NB4 (cell line): ENCODE measurements at regions not wholly inside any gene's neighbourhood (a gene's known extent, or its start where the extent isn't known, plus 50 kb on each side); places are given as distances from the start of the nearest gene placed in this dataset.

Experiments used
- DNase-seq: peaks from one replicate; pipeline ENCODE4 v3.0.0; 2010; ENCODE audit warnings: low read depth
- H3K4me3 ChIP-seq: one replicate; pipeline ENCODE4 v1.5.1; 2011; ENCODE audit warnings: mild to moderate bottlenecking, low read depth, low read length, moderate library complexity
- MYC ChIP-seq: IDR thresholded peaks from 2 replicates; pipeline ENCODE4 v1.6.1; 2011; ENCODE audit warnings: low read depth, low read length
- POLR2A ChIP-seq: IDR thresholded peaks from 2 replicates; pipeline ENCODE4 v1.6.1; 2011; ENCODE audit warnings: mild to moderate bottlenecking; ENCODE audit not compliant: insufficient read length; ENCODE audit errors: extremely low read depth
- TF ChIP-seq, protein P1 (sequence below): IDR thresholded peaks from one replicate; pipeline ENCODE4 v1.5.1; 2012; ENCODE audit warnings: low read depth, low read length
- TF ChIP-seq, protein P2 (sequence below): IDR thresholded peaks from 2 replicates; pipeline ENCODE4 v1.6.1; 2011; ENCODE audit warnings: low read depth, low read length

DNA sequence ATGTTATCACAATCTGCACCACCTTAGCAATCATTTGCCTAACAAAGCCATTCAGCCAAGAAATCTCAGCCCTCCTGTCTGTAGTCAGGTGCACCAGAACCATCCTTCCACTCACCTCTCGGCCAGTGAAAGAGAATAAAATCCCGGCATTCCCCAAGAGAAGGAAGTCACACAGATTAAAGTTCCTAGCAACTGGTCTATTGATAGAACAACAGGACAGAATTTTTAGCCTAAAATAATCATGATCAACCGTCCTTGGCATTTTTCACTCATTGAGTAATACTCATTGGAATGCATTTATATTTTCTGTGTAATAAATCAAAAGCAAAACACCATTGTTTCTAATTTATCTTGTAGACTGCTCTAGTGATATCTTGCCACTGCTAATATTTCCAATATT, 85.7 kb upstream of the CDH4 start:
- no peak for TF ChIP-seq POLR2A
- no peak for TF ChIP-seq MYC
- TF ChIP-seq, protein P1, sequence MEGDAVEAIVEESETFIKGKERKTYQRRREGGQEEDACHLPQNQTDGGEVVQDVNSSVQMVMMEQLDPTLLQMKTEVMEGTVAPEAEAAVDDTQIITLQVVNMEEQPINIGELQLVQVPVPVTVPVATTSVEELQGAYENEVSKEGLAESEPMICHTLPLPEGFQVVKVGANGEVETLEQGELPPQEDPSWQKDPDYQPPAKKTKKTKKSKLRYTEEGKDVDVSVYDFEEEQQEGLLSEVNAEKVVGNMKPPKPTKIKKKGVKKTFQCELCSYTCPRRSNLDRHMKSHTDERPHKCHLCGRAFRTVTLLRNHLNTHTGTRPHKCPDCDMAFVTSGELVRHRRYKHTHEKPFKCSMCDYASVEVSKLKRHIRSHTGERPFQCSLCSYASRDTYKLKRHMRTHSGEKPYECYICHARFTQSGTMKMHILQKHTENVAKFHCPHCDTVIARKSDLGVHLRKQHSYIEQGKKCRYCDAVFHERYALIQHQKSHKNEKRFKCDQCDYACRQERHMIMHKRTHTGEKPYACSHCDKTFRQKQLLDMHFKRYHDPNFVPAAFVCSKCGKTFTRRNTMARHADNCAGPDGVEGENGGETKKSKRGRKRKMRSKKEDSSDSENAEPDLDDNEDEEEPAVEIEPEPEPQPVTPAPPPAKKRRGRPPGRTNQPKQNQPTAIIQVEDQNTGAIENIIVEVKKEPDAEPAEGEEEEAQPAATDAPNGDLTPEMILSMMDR, result no peak
- TF ChIP-seq, protein P2, sequence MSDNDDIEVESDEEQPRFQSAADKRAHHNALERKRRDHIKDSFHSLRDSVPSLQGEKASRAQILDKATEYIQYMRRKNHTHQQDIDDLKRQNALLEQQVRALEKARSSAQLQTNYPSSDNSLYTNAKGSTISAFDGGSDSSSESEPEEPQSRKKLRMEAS, result no peak
- no peak overlapping the region for H3K4me3 ChIP-seq

DNA sequence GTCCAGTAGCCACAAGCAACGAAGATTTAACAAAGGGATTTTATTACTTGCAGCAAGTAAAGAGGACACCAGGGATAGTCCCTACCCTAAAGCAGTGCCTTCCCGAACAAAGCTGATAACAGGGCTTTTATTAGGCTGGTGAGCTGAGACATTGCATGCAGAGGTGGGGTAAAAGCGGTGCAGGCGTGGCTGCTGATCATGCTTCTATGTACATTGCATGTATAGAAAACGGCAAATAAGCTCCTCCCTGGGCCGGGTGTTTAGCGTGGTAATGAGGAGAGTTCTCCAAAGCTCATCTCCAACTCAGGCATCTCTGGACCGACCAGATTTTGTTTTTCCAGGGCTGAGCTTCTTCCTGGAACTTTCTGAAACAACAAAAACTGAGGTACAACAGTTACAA, 83.5 kb upstream of the CDH4 start:
- no peak overlapping the region for H3K4me3 ChIP-seq
- TF ChIP-seq, protein P1, result no peak
- TF ChIP-seq, protein P2, result no peak
- TF ChIP-seq MYC (no peak), POLR2A (no peak)
- DNase-seq, result no peak

More for the DNA sequence above, 85.7 kb upstream of the CDH4 start:
- DNase-seq, result no peak

DNA sequence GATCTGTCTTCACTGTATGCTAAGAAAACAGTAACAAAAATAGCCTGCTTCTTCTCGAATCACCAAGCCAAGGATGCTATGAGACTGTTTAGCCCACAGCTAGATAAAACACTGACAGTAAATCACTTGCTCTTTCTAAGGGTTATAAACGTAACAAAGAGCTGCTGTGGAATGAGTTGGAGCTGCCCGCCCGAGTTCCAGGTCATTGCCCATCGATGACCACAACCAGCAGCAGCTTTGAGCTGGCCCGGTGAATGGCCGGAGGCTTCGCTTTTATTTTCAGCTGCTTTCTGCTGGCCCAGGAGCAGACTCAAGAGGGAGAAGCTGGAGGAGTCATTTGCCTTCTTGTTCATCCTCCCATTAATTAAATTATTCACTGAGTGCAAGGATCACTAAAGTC, 82.2 kb upstream of the CDH4 start:
- no peak for TF ChIP-seq POLR2A
- TF ChIP-seq, protein P1, result no peak
- TF ChIP-seq MYC, result no peak
- TF ChIP-seq, protein P2, result no peak
- DNase-seq, result no peak
- H3K4me3 ChIP-seq, result no peak overlapping the region

DNA sequence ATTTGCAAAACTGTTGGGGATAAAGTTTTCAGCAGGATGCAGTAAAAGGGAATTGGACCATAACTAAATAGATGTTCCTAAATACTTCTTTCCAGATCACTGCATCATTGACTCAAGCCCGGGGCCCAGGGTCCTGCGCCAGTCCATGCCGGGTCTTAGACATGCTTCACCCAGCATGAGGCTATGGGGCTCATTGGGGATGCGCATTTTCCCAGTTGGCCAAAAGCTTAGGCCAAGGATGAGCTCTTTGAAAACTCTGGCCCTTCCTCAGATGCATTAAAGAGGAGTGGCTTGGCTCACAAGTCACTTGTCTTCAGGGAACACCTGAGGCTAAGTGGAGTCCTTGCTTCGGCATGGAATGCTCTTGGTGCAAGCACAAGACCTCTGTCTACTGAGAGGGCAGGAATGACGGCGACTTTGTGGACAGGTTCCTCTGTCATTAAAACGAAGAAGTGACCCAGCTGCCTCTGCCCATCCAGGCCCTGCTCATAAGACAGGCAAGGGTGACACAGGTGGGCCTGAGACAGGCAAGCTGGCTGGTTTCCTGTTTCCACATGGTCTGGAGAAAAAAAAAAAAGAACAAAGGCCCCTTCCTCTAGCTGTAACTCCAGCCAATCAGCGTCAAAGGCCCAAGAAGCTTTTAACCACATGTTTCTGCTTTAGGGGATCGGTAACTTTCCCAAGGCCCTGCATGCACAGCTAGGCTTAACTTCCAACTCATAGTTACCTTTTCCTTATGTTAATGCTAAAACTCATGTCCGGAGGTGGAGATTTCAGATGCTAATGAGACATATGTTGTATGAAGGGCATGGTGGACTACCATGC, 81.4 kb upstream of the CDH4 start:
- no peak overlapping the region for H3K4me3 ChIP-seq
- TF ChIP-seq, protein P2, result no peak
- no peak for DNase-seq

DNA sequence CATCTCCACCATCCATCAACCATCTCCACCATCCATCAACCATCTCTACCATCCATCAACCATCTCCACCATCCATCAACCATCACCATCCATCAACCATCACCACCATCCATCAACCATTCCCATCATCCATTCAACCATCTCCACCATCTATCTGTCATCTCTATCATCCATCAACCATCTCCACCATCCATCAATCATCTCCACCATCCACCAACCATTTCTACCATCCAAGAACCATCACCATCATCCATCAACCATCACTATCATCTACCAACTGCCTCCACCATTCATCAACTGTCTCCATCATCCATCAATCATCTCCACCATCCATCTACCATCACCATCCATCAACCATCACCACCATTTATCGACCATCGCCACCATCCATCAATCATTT, 78.8 kb upstream of the CDH4 start:
- H3K4me3 ChIP-seq, result no peak overlapping the region
- DNase-seq, result no peak
- TF ChIP-seq MYC (no peak), POLR2A (no peak)
- TF ChIP-seq, protein P1, result no peak

DNA sequence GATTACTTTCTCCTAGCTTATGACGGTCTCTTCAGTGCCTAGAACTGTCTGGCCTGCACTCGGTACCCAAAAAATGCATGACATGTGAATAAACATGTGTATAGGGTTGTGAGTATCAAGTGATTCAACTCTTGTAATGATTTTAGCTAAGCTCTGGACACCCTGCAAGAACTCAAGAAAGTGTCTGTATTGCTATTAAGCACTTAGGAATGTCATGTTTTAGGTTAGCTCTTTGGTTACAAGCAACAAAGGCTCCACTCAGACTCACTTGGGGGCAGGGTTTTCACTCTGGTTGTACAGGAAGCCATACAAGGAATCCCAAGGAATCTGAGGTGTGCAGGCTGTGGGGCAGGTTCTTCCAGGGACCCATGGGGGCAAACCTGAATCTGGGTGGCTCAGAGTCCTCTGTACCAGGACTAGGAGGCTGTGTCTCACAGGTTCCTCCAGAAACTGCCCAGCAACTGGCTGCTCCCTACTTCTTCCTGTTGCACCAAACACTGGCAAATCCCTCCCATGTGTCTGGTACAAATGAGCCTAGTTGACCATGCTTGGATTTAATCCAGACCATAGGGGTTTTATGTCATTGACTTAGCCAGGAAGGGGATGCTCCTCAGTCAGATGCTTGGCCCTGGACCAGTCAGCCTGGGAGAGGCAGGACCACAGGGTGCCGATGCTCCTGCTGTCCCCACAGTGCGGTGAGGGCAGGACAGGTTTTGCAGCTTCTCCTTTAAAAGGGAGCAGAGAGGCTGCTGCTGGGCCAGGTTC, 77.9 kb upstream of the CDH4 start:
- TF ChIP-seq MYC (no peak), POLR2A (no peak)
- TF ChIP-seq, protein P1, result no peak
- no peak overlapping the region for H3K4me3 ChIP-seq
- no peak for DNase-seq
